ENCODE measurements at regions not wholly inside any gene's neighbourhood (a gene's known extent, or its start where the extent isn't known, plus 50 kb on each side); places are given as distances from the start of the nearest gene placed in this dataset.

DNA sequence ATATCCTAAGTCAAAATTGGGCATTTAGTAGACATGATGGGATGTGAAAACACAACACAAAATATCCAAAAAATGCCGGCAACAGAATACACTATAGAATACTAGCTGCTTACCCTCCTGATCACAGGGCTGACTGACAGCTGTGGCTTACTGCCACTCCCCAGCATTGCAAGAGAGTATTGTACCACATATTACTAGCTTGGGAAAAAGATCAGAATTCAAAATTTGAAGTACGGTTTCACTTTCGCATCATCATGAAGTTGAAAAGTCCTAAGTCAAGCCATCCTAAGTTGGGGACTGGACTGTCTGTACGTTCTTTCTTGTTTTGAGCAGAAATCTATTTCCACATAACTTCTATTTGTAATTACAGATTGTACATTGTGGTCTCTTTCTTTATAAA is 851.4 kb downstream of the MAT2B start:
- no peak for DNase-seq (ENCODE audit: low spot score)
- TF ChIP-seq, protein P1, sequence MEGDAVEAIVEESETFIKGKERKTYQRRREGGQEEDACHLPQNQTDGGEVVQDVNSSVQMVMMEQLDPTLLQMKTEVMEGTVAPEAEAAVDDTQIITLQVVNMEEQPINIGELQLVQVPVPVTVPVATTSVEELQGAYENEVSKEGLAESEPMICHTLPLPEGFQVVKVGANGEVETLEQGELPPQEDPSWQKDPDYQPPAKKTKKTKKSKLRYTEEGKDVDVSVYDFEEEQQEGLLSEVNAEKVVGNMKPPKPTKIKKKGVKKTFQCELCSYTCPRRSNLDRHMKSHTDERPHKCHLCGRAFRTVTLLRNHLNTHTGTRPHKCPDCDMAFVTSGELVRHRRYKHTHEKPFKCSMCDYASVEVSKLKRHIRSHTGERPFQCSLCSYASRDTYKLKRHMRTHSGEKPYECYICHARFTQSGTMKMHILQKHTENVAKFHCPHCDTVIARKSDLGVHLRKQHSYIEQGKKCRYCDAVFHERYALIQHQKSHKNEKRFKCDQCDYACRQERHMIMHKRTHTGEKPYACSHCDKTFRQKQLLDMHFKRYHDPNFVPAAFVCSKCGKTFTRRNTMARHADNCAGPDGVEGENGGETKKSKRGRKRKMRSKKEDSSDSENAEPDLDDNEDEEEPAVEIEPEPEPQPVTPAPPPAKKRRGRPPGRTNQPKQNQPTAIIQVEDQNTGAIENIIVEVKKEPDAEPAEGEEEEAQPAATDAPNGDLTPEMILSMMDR (IDR thresholded peaks at IDR 0.05; ENCODE audit: extremely low read depth, missing control alignments): no peak

DNA sequence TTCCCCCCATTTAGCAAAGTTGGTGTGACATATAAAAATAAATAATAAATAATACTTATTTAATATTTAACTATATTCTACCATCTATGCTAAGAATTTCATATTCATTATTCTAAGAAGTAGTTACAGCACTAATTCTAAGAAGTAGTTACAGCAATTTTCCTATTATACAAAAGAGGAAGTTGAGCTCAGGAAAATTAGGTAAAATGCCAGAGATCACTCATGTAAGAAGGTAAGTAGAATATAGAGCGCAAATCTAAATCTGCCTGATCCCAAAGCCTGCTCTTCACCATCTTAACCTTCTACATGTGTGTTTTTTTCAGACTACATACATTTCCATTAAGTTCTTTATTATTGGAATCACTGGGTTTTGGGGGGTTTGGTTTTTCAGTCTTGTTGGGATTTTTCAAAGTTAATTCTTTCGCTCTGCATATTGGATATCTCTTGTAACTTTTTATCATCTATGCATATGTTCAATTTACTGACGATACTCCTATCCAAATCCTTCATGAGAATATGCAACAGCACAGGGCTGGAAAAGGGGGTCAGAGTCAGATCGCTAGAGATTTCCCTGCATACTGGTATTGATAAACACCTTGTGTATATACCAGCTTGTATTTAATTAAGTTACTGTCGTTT is 852.1 kb downstream of the MAT2B start:
- TF ChIP-seq, protein P1 (IDR thresholded peaks at IDR 0.05; ENCODE audit: extremely low read depth, missing control alignments): no peak

DNA sequence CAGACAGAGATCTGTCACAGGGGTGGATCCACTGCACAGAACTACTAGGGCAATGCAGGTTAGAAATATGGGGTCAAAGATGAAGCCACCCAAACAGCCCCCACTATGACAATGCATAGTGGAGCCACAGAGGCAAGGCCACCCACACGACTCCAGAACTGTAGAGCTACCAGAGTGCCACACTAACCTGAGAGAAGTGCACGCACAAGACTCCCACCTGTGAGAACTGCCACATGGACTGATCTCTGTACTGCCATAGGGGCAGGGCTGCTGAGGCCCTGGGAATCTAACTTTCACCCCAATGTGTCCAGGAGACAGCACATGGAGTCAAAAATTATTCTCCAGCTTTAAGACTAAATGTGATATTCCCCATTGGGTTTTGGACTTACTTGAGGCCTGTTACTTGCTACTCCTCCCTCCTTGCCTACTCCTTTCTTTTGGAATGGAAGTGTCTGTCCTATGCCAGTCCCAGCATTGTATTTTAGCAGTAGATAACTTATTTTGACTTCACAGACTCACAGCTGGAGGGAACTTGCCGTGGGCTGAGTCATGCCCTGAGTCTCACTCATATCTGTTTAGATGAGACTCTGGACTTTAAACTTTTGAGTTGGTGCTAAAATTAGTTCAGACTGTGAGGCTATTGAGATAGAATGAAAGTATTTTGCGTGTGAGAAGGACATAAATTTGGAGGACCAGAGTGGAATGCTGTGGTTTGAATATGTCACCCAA is 853.3 kb downstream of the MAT2B start:
- TF ChIP-seq, protein P1 (IDR thresholded peaks at IDR 0.05; ENCODE audit: extremely low read depth, missing control alignments): no peak
- no peak for DNase-seq (ENCODE audit: low spot score)

More for the DNA sequence above, 852.1 kb downstream of the MAT2B start:
- DNase-seq (ENCODE audit: low spot score): no peak

DNA sequence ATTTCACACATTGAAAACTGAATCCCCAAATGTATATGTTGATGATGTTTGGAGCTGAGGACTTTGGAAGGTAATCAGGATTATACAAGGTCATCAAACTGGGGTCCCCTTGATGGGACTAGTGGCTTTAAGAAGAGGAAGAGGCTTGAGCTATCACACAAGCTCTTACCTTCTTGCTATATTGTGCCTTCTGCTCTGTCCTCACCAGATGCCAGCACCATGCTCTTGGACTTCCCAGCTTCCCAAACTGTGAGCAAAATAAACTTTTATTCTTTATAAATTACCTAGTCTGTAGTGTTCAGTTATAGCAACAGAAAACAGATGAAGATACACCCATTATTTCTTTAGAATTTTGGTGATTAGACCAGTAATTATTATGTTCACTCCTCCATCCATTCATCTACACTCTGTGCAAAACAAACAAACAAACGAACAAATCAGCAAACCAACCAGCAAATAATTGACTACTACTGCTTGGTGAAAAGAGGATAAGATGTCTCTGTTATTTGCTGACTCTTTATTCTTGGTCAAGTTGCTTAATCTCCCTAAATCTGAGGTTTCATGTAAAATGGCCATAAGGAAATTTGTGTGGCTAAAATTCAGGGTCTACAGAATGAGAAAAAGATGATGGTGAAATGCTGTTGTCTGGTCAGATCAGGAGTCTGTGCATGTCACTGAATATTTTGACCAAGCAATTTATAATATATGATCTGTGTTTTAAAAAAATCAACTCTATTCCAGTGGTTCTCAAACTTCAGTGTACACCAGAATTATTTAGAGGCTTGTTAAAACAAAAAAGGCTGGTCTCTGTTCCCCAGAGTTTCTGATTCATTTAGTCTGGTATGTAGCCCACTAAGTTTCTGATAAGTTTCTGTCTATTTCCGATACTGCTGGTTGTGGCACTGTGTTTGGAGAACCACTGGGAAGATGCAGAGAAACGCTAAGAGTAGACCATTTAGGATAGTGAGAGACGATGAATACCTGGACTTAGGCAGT is 854.1 kb downstream of the MAT2B start:
- no peak for DNase-seq (ENCODE audit: low spot score)
- TF ChIP-seq, protein P1 (IDR thresholded peaks at IDR 0.05; ENCODE audit: extremely low read depth, missing control alignments): no peak

DNA sequence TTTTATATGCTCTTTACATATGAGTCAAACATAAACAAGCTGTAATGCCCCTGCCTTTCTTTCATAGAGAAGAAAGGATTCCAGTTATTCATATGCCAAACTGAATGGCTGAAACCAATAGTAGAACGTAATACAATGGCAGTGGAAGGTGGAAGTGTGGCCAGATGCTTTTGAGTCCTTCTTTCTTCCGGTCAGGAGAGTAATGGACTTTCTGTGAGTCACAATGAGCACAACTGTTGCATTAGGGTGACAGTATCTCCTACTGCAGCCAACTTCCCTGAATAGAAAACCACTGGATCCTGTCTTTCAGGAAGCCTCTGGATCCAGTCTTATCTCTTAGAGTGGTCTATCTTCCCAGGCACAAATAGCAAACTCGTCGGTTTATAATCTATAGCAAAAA is 855.2 kb downstream of the MAT2B start:
- DNase-seq (ENCODE audit: low spot score): no peak
- TF ChIP-seq, protein P1 (IDR thresholded peaks at IDR 0.05; ENCODE audit: extremely low read depth, missing control alignments): no peak

DNA sequence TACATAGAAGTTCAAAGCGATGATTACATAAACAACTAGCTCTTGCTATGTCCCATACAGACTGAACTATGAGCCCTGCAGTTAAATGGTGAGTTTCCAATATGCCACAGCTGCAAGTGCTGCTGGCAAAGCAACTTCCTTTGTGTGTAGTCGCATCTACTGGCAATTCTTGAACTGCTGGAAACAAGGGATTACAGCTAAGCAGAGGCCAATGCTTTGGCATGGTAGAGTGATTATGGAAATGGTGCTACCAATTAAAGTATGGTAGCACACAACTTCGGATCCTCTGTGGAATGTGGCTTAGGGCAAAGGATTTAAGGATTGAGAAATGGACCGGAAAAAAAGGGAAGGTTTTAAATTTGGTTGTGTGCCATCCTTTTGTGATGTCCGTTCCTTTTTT is 856.6 kb downstream of the MAT2B start:
- no peak for DNase-seq (ENCODE audit: low spot score)
- TF ChIP-seq, protein P1 (IDR thresholded peaks at IDR 0.05; ENCODE audit: extremely low read depth, missing control alignments): no peak
